Suppressor macrophage treated with lipopolysaccharide for 1 hour (primary cell): ENCODE measurements at regions not wholly inside any gene's neighbourhood (a gene's known extent, or its start where the extent isn't known, plus 50 kb on each side); places are given as distances from the start of the nearest gene placed in this dataset.
A peak's percentile ranks its signal among the peaks of the same experiment; 100 is the strongest.
"Not testable (repeated sequence)": the region's sequence is repeated elsewhere in the genome, so short reads cannot be mapped to it uniquely, and the experiment has no call there.

Experiments used
- DNase-seq, 3 donors: peaks; one replicate each; pipeline ENCODE4 v3.0.0-alpha.2; 2020 to 2022

GRCh38 chr6:25188232-25188631, 90.9 kb upstream of the CARMIL1 start:
- DNase-seq = no peak

- no peak for DNase-seq
These were observed 86.3 kb upstream of the CARMIL1 start for GRCh38 chr6:25192590-25193459.

GRCh38 chr6:25193460-25194171, 85.6 kb upstream of the CARMIL1 start:
- no peak for DNase-seq

- DNase-seq = no peak
These were observed 84.9 kb upstream of the CARMIL1 start for GRCh38 chr6:25194172-25194678.

GRCh38 chr6:25196464-25196863, 82.7 kb upstream of the CARMIL1 start:
- no peak for DNase-seq

- DNase-seq = no peak
These were observed 82.1 kb upstream of the CARMIL1 start for GRCh38 chr6:25197111-25197510.

- DNase-seq = no peak
These were observed 79.6 kb upstream of the CARMIL1 start for GRCh38 chr6:25199544-25199943.

GRCh38 chr6:25202504-25202903, 76.7 kb upstream of the CARMIL1 start:
- DNase-seq = no peak

GRCh38 chr6:25205629-25206028, 73.5 kb upstream of the CARMIL1 start:
- DNase-seq = no peak

GRCh38 chr6:25207453-25208155, 71.6 kb upstream of the CARMIL1 start:
- DNase-seq = not testable (repeated sequence)

GRCh38 chr6:25215881-25216280, 63.3 kb upstream of the CARMIL1 start:
- no peak for DNase-seq

- DNase-seq = no peak
These were observed 61.9 kb upstream of the CARMIL1 start for GRCh38 chr6:25217302-25217701.

- no peak for DNase-seq
These were observed 61.3 kb upstream of the CARMIL1 start for GRCh38 chr6:25217829-25218228.

- DNase-seq = no peak
These were observed 60.8 kb upstream of the CARMIL1 start for GRCh38 chr6:25218346-25218745.

- DNase-seq = no peak
These were observed 59.8 kb upstream of the CARMIL1 start for GRCh38 chr6:25219216-25219916.

GRCh38 chr6:25219917-25220278, 59.3 kb upstream of the CARMIL1 start:
- DNase-seq = peak; percentile 6 to 22 (median 21)

- no peak for DNase-seq
These were observed 58.3 kb upstream of the CARMIL1 start for GRCh38 chr6:25220857-25221256.

- DNase-seq = no peak
These were observed 57.0 kb upstream of the CARMIL1 start for GRCh38 chr6:25222006-25222678.

GRCh38 chr6:25223490-25223991, 55.6 kb upstream of the CARMIL1 start:
- DNase-seq = peak; percentile 78 to 81 (median 81)

GRCh38 chr6:25224242-25224641, 54.9 kb upstream of the CARMIL1 start:
- DNase-seq = no peak

GRCh38 chr6:25227854-25228253, 51.3 kb upstream of the CARMIL1 start:
- no peak for DNase-seq
